Mesenchymal stem cell (in vitro differentiated cells and primary cell): ENCODE measurements at regions not wholly inside any gene's neighbourhood (a gene's known extent, or its start where the extent isn't known, plus 50 kb on each side); places are given as distances from the start of the nearest gene placed in this dataset.

Source experiments
- DNase-seq: peaks from one replicate; pipeline ENCODE4 v3.0.0-alpha.2; 2013
- H2AFZ ChIP-seq: one replicate; pipeline ENCODE4 v1.6.1; 2013; ENCODE audit warnings: low read depth, mild to moderate bottlenecking, control low read depth, inconsistent platforms, low read length, moderate library complexity
- H2AK5ac ChIP-seq: 2 replicates; pipeline ENCODE4 v1.6.1; 2013; ENCODE audit warnings: low read length, moderate library complexity, mild to moderate bottlenecking, inconsistent platforms; ENCODE audit not compliant: severe bottlenecking
- H2BK120ac ChIP-seq: one replicate; pipeline ENCODE4 v1.6.1; 2013; ENCODE audit warnings: low read depth, mild to moderate bottlenecking, inconsistent platforms, low read length, moderate library complexity
- H2BK12ac ChIP-seq, 2 experiments: one replicate each; pipeline ENCODE4 v1.6.1; 2013; ENCODE audit warnings: inconsistent platforms in 2 of 2, low read length in 2 of 2, mild to moderate bottlenecking in 2 of 2, moderate library complexity in 2 of 2, control low read depth in 1 of 2
- H2BK15ac ChIP-seq: one replicate; pipeline ENCODE4 v1.6.1; 2013; ENCODE audit warnings: mild to moderate bottlenecking, low read depth, inconsistent platforms; ENCODE audit not compliant: poor library complexity, severe bottlenecking
- H2BK5ac ChIP-seq: 2 replicates; pipeline ENCODE4 v1.6.1; 2013; ENCODE audit warnings: low read depth, mild to moderate bottlenecking, low read length, control low read depth, inconsistent platforms; ENCODE audit not compliant: poor library complexity, severe bottlenecking
- H3K14ac ChIP-seq, 2 experiments: one replicate each; pipeline ENCODE4 v1.6.1; 2013; ENCODE audit warnings: inconsistent platforms in 2 of 2, low read length in 2 of 2, control low read depth in 1 of 2, mild to moderate bottlenecking in 1 of 2, moderate library complexity in 1 of 2
- H3K18ac ChIP-seq, 2 experiments: one replicate each; pipeline ENCODE4 v1.6.1; 2013; ENCODE audit warnings: inconsistent platforms in 2 of 2, low read length in 2 of 2, control low read depth in 1 of 2, low read depth in 1 of 2, mild to moderate bottlenecking in 1 of 2
- H3K23ac ChIP-seq, 2 experiments: one replicate each; pipeline ENCODE4 v1.6.1; 2013; ENCODE audit warnings: inconsistent platforms in 2 of 2, low read length in 2 of 2, mild to moderate bottlenecking in 2 of 2, moderate library complexity in 2 of 2, control low read depth in 1 of 2
- H3K27ac ChIP-seq: 2 replicates; pipeline ENCODE4 v1.5.1; 2013; ENCODE audit warnings: mild to moderate bottlenecking, moderate library complexity, low read length, control low read depth, inconsistent platforms; ENCODE audit not compliant: poor library complexity, severe bottlenecking
- H3K27me3 ChIP-seq, 2 experiments: 2 replicates each; pipeline versions ENCODE4 v1.6.1 to v1.7.0; 2013; ENCODE audit warnings: low read length in 2 of 2, mild to moderate bottlenecking in 2 of 2, moderate library complexity in 2 of 2, control low read depth in 1 of 2, inconsistent platforms in 1 of 2; ENCODE audit not compliant: control insufficient read depth in 1 of 2, insufficient read depth in 1 of 2
- H3K36me3 ChIP-seq, 2 experiments: 2 replicates each; pipeline versions ENCODE4 v1.6.1 to v1.7.0; 2013; ENCODE audit warnings: low read length in 2 of 2, control low read depth in 1 of 2, inconsistent platforms in 1 of 2, low read depth in 1 of 2, mild to moderate bottlenecking in 1 of 2; ENCODE audit not compliant: insufficient read depth in 2 of 2, control insufficient read depth in 1 of 2
- H3K4ac ChIP-seq, 2 experiments: one replicate each; pipeline ENCODE4 v1.6.1; 2013; ENCODE audit warnings: inconsistent platforms in 2 of 2, low read length in 2 of 2, mild to moderate bottlenecking in 2 of 2, moderate library complexity in 2 of 2, control low read depth in 1 of 2, low read depth in 1 of 2
- H3K4me1 ChIP-seq: 2 replicates; pipeline ENCODE4 v1.6.1; 2013; ENCODE audit warnings: low read depth, low read length, control low read depth; ENCODE audit not compliant: control insufficient read depth, insufficient read depth
- H3K4me2 ChIP-seq: 2 replicates; pipeline ENCODE4 v1.6.1; 2013; ENCODE audit warnings: low read length, mild to moderate bottlenecking, inconsistent platforms; ENCODE audit not compliant: poor library complexity, severe bottlenecking
- H3K4me3 ChIP-seq, 2 experiments: 2 replicates each; pipeline versions ENCODE4 v1.5.1 to v1.7.0; 2013; ENCODE audit warnings: low read length in 2 of 2, mild to moderate bottlenecking in 2 of 2, control low read depth in 1 of 2, low read depth in 1 of 2; ENCODE audit not compliant: insufficient read depth in 1 of 2
- H3K79me1 ChIP-seq: replicated peaks from 2 replicates; pipeline ENCODE4 v1.6.1; 2013; ENCODE audit warnings: mild to moderate bottlenecking, control low read depth, low read length, inconsistent platforms; ENCODE audit not compliant: poor library complexity, severe bottlenecking
- H3K9ac ChIP-seq: 2 replicates; pipeline ENCODE4 v1.7.0; 2013; ENCODE audit warnings: mild to moderate bottlenecking, low read length, moderate library complexity
- H3K9me3 ChIP-seq: 2 replicates; pipeline ENCODE4 v1.7.0; 2013; ENCODE audit warnings: mild to moderate bottlenecking, low read length; ENCODE audit not compliant: control insufficient read depth
- H4K8ac ChIP-seq: one replicate; pipeline ENCODE4 v1.6.1; 2013; ENCODE audit warnings: inconsistent platforms, mild to moderate bottlenecking, low read length, moderate library complexity
- H4K91ac ChIP-seq: one replicate; pipeline ENCODE4 v1.6.1; 2013; ENCODE audit warnings: mild to moderate bottlenecking, low read length, inconsistent platforms
- WGBS: methylation state at CpG from one replicate; pipeline ENCODE4 v1.1.7; 2013; ENCODE audit warnings: mixed read lengths; 5-methylcytosine and 5-hydroxymethylcytosine counted together

DNA sequence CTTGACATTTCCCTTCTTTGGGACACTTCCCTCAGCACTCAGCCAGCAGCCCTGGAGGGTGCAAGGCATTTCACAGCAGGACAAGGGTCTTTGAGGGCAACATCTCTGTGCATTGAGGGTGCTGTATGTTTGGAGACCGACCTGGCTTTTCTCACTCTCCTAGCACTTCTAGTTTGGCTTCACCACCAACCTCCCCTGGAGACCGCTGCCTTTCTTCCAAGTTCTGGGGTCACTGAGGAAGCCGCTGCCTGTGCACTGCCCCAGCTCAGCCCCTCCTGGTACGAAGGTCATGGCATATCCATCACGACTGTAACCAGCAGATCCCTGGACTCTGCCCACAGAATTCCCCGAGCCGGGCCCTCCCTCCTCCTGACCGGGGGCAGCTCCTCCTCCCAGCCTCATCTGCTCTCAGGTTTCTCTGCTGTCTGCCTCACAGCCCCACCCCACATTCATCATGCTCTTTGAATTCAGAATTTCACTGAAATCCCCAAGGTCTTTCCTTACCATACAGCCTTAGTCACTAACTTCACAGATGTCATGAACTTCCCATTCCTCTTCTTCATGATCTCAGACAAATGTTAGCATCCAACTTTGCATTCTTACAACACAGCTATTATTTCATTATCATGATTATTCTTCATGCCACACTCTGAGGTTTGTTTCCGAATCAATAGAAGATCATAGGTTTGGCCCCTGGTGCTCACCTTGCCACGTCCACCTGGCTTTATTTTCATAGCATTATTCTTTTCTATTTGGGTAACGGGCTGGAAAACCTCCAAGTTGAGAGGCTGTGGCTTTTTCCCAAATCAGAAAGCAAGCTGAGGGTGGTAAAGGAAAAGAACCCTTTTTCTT is 113.0 kb upstream of the COPS8 start:
- 55% methylated on average over 11 of the region's 11 CpGs for WGBS

GRCh38 chr2:236973343-236973980 is 112.2 kb upstream of the COPS8 start:
- Histone ChIP-seq H3K79me1 (no peaks in the 10 kb centered on the region), H3K27me3 (peaks cover 0 to 41% of the 10 kb centered on the region in 2 experiments), H4K8ac (no peak overlapping the region), H2BK15ac (no peak overlapping the region), H2BK5ac (no peak overlapping the region), H2BK120ac (no peak overlapping the region), H3K4ac (no peak overlapping the region), H3K4me2 (no peak overlapping the region), H3K36me3 (no peaks in the 10 kb centered on the region), H3K4me1 (no peaks in the 10 kb centered on the region), H2BK12ac (peak overlapping the region in 1 of 2 experiments; percentile 14), H3K4me3 (peak overlapping the region in 1 of 2 experiments; percentile 32), H2AK5ac (no peak overlapping the region), H4K91ac (no peak overlapping the region), H2AFZ (no peak overlapping the region), H3K23ac (no peak overlapping the region), H3K14ac (no peak overlapping the region), H3K9me3 (no peaks in the 10 kb centered on the region), H3K27ac (no peak overlapping the region), H3K9ac (peak overlapping the region; percentile 14), H3K18ac (peak overlapping the region in 1 of 2 experiments; percentile 14)
- WGBS: 80% methylated on average over 7 of the region's 7 CpGs
- no peak for DNase-seq

More for the DNA sequence above, 113.0 kb upstream of the COPS8 start:
- H3K4me1 ChIP-seq: no peaks in the 10 kb centered on the region
- peak overlapping the region; percentile 56 for H3K9ac ChIP-seq
- H2BK5ac ChIP-seq: no peak overlapping the region
- H3K4ac ChIP-seq: no peak overlapping the region
- no peak overlapping the region for H3K4me2 ChIP-seq
- H3K4me3 ChIP-seq: peak overlapping the region in 1 of 2 experiments; percentile 32
- H2BK12ac ChIP-seq: peak overlapping the region in 1 of 2 experiments; percentile 10
- no peak overlapping the region for H2AK5ac ChIP-seq
- H3K36me3 ChIP-seq: no peaks in the 10 kb centered on the region
- H3K79me1 ChIP-seq: no peaks in the 10 kb centered on the region
- peak; percentile 41 for DNase-seq
- H3K18ac ChIP-seq: peak overlapping the region in 1 of 2 experiments; percentile 54
- H3K27me3 ChIP-seq: peaks cover 0 to 36% of the 10 kb centered on the region in 2 experiments
- no peak overlapping the region for H2AFZ ChIP-seq
- no peak overlapping the region for H3K23ac ChIP-seq
- no peak overlapping the region for H4K91ac ChIP-seq
- H3K9me3 ChIP-seq: no peaks in the 10 kb centered on the region
- peak overlapping the region; percentile 31 for H2BK15ac ChIP-seq
- no peak overlapping the region for H4K8ac ChIP-seq
- H3K27ac ChIP-seq: no peak overlapping the region
- no peak overlapping the region for H3K14ac ChIP-seq
- H2BK120ac ChIP-seq: no peak overlapping the region

DNA sequence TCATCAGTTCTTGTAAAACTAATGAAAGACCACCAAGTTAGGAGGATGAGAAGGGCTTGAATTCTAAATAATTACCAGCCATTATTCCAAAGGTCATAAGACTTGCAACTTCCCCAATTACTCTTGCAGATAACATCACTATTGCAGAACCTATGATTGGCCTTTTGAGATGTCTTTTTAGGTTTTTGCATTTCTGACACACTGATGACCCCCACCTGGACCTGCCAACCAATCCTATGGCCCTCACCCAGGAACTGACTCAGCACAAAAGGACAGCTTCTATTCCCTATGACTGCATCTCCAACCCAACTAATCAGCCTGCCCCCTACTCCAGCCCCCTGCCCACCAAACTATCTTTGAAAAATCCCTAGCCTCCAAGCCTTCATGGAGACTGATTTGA is 111.5 kb upstream of the COPS8 start:
- DNase-seq: no peak
- Histone ChIP-seq H3K4me3 (no peak overlapping the region), H3K14ac (no peak overlapping the region)

DNA sequence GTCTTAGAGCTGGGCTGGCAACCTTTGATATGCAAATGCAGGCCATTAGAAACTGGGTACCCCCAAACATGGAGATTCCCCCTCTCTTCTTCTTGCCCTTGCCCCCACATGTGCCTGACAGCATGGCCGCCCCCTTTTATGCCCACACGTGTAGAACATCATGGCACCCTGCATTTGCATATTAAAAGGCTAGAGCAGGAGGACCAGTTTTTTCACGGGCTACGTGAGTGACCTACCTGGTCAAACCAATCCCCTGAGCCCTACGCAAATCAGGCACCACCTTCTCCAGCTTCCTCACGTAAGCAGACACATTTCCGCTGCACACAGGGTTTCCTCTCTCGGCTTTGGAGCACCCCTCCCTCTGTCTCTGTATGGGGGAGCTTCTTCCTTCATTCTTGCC is 110.9 kb upstream of the COPS8 start:
- H4K91ac ChIP-seq: no peak overlapping the region
- no peaks in the 10 kb centered on the region for H3K9me3 ChIP-seq
- H3K4me1 ChIP-seq: no peaks in the 10 kb centered on the region
- H3K23ac ChIP-seq: no peak overlapping the region
- no peak overlapping the region for H2BK5ac ChIP-seq
- no peak overlapping the region for H3K14ac ChIP-seq
- no peaks in the 10 kb centered on the region for H3K79me1 ChIP-seq
- H2AK5ac ChIP-seq: no peak overlapping the region
- no peak overlapping the region for H3K9ac ChIP-seq
- H3K4me3 ChIP-seq: no peak overlapping the region
- no peak overlapping the region for H2BK12ac ChIP-seq
- H4K8ac ChIP-seq: no peak overlapping the region
- H3K4ac ChIP-seq: no peak overlapping the region
- no peak overlapping the region for H3K27ac ChIP-seq
- no peak overlapping the region for H2BK120ac ChIP-seq
- no peak overlapping the region for H2BK15ac ChIP-seq
- H2AFZ ChIP-seq: no peak overlapping the region
- WGBS: 70% methylated on average over 8 of the region's 8 CpGs
- DNase-seq: no peak
- H3K4me2 ChIP-seq: no peak overlapping the region
- H3K18ac ChIP-seq: no peak overlapping the region
- H3K27me3 ChIP-seq: peaks cover 0 to 41% of the 10 kb centered on the region in 2 experiments
- no peaks in the 10 kb centered on the region for H3K36me3 ChIP-seq

More for the DNA sequence above, 111.5 kb upstream of the COPS8 start:
- Histone ChIP-seq H4K8ac (no peak overlapping the region), H3K18ac (no peak overlapping the region), H3K4me2 (no peak overlapping the region), H3K4me1 (no peaks in the 10 kb centered on the region), H2AK5ac (no peak overlapping the region), H3K27me3 (peaks cover 0 to 41% of the 10 kb centered on the region in 2 experiments), H3K27ac (no peak overlapping the region), H3K4ac (no peak overlapping the region), H2BK5ac (no peak overlapping the region), H2BK120ac (no peak overlapping the region), H3K36me3 (no peaks in the 10 kb centered on the region), H4K91ac (no peak overlapping the region), H2BK15ac (no peak overlapping the region), H3K23ac (no peak overlapping the region), H3K9me3 (no peaks in the 10 kb centered on the region), H3K9ac (no peak overlapping the region), H2BK12ac (no peak overlapping the region), H3K79me1 (no peaks in the 10 kb centered on the region), H2AFZ (no peak overlapping the region)
